GM23338 (cell line): ENCODE measurements at regions not wholly inside any gene's neighbourhood (a gene's known extent, or its start where the extent isn't known, plus 50 kb on each side); places are given as distances from the start of the nearest gene placed in this dataset.

Experiments
- ATAC-seq: fragments of 200-7000 bp; cut with Tn5 transposase; 3 replicates; pipeline ENCODE4 v1.9.1; 2020
- DNase-seq: peaks from one replicate; pipeline ENCODE4 v3.0.0-alpha.2; 2015; ENCODE audit warnings: low spot score
- H2AFZ ChIP-seq: fragments of 200-600 bp; sonication (generic); 2 replicates; pipeline ENCODE4 v1.8.0; 2016; ENCODE audit warnings: antibody characterized with exemption, mild to moderate bottlenecking, moderate library complexity
- H3F3A ChIP-seq: fragments of 200-600 bp; sonication (generic); replicated peaks from 2 replicates; pipeline ENCODE4 v1.8.0; 2017; ENCODE audit warnings: antibody characterized with exemption, mixed run types, low read depth
- H3K27ac ChIP-seq: fragments of 200-600 bp; sonication (generic); 2 replicates; pipeline ENCODE4 v1.6.1; 2016; ENCODE audit warnings: low read depth
- H3K27me3 ChIP-seq: fragments of 200-600 bp; sonication (generic); 2 replicates; pipeline ENCODE4 v1.8.0; 2016; ENCODE audit warnings: mild to moderate bottlenecking, mixed run types, moderate library complexity; ENCODE audit not compliant: insufficient read depth
- H3K36me3 ChIP-seq: fragments of 200-600 bp; sonication (generic); 2 replicates; pipeline ENCODE4 v1.8.0; 2016; ENCODE audit warnings: mild to moderate bottlenecking; ENCODE audit not compliant: insufficient read depth
- H3K4me1 ChIP-seq: fragments of 200-600 bp; sonication (generic); 2 replicates; pipeline ENCODE4 v1.8.0; 2016; ENCODE audit warnings: mild to moderate bottlenecking, moderate library complexity; ENCODE audit not compliant: insufficient read depth
- H3K4me2 ChIP-seq: fragments of 200-600 bp; sonication (generic); 2 replicates; pipeline ENCODE4 v1.7.1; 2017; ENCODE audit warnings: mixed run types
- H3K4me3 ChIP-seq: fragments of 200-600 bp; sonication (generic); 2 replicates; pipeline ENCODE4 v1.6.1; 2016; ENCODE audit warnings: mixed run types
- H3K79me2 ChIP-seq: fragments of 200-600 bp; sonication (generic); replicated peaks from 2 replicates; pipeline ENCODE4 v1.8.0; 2017; ENCODE audit warnings: mild to moderate bottlenecking; ENCODE audit not compliant: insufficient read depth
- H3K9me2 ChIP-seq: fragments of 200-600 bp; sonication (generic); 2 replicates; pipeline ENCODE4 v1.8.0; 2017; ENCODE audit not compliant: insufficient read depth
- H4K20me1 ChIP-seq: fragments of 200-600 bp; sonication (generic); replicated peaks from 2 replicates; pipeline ENCODE4 v1.8.0; 2017; ENCODE audit warnings: mild to moderate bottlenecking; ENCODE audit not compliant: insufficient read depth
- H3K27ac Mint-ChIP-seq: 2 replicates; pipeline ENCODE4 v1.8.0; 2020; ENCODE audit warnings: inconsistent platforms, mild to moderate bottlenecking, moderate library complexity, mixed read lengths
- H3K27me3 Mint-ChIP-seq: 3 replicates; pipeline ENCODE4 v1.8.0; 2022; ENCODE audit warnings: low read depth, mild to moderate bottlenecking, moderate library complexity, mixed read lengths, inconsistent platforms; ENCODE audit not compliant: insufficient read depth, poor library complexity
- H3K36me3 Mint-ChIP-seq: 3 replicates; pipeline ENCODE4 v1.8.0; 2021; ENCODE audit warnings: low read depth, mild to moderate bottlenecking, inconsistent platforms, moderate library complexity, mixed read lengths
- H3K4me1 Mint-ChIP-seq: 3 replicates; pipeline ENCODE4 v1.8.0; 2020; ENCODE audit warnings: mild to moderate bottlenecking, inconsistent platforms, mixed read lengths
- H3K4me3 Mint-ChIP-seq: 3 replicates; pipeline ENCODE4 v1.8.0; 2021; ENCODE audit warnings: moderate library complexity, mild to moderate bottlenecking, inconsistent platforms, mixed read lengths
- H3K9me3 Mint-ChIP-seq: 3 replicates; pipeline ENCODE4 v1.8.0; 2020; ENCODE audit warnings: moderate library complexity, mild to moderate bottlenecking, inconsistent platforms, mixed read lengths
- CREB1 ChIP-seq: fragments of 250-450 bp; sonication (Bioruptor Pico); IDR thresholded peaks from 2 replicates; pipeline ENCODE4 v1.5.0; 2020; ENCODE audit warnings: low read depth, mild to moderate bottlenecking, moderate library complexity
- EZH2 ChIP-seq: fragments of 200-600 bp; sonication (generic); IDR thresholded peaks from one replicate; pipeline ENCODE4 v1.8.0; 2017; ENCODE audit warnings: antibody characterized with exemption, mild to moderate bottlenecking, low read depth; ENCODE audit not compliant: unreplicated experiment
- EZH2phosphoT487 ChIP-seq: fragments of 200-600 bp; sonication (generic); IDR thresholded peaks from one replicate; pipeline ENCODE4 v1.8.1; 2018; ENCODE audit warnings: antibody characterized with exemption; ENCODE audit not compliant: unreplicated experiment
- JUNB ChIP-seq: IDR thresholded peaks from one replicate; pipeline ENCODE4 v1.6.1; 2016; ENCODE audit warnings: antibody characterized with exemption; ENCODE audit not compliant: unreplicated experiment
- NANOG ChIP-seq: IDR thresholded peaks from 2 replicates; pipeline ENCODE4 v1.6.1; 2016; ENCODE audit warnings: antibody characterized with exemption, borderline replicate concordance
- POLR2AphosphoS5 ChIP-seq: IDR thresholded peaks from 2 replicates; pipeline ENCODE4 v1.6.1; 2016; ENCODE audit warnings: antibody characterized with exemption, low read depth
- STAT1 ChIP-seq: IDR thresholded peaks from one replicate; pipeline ENCODE4 v1.6.1; 2016; ENCODE audit warnings: antibody characterized with exemption; ENCODE audit not compliant: unreplicated experiment
- ZNF114 ChIP-seq: fragments of 250-450 bp; sonication (Bioruptor Pico); IDR thresholded peaks from 2 replicates; pipeline ENCODE4 v1.5.0; 2020; ENCODE audit warnings: mild to moderate bottlenecking, moderate library complexity
- ZNF331 ChIP-seq: fragments of 250-450 bp; sonication (Bioruptor Pico); IDR thresholded peaks from 2 replicates; pipeline ENCODE4 v1.5.0; 2020; ENCODE audit warnings: low read depth, mild to moderate bottlenecking, moderate library complexity
- TF ChIP-seq, protein P1 (sequence below): IDR thresholded peaks from 2 replicates; pipeline ENCODE4 v1.6.1; 2016; ENCODE audit warnings: antibody characterized with exemption
- TF ChIP-seq, protein P2 (sequence below): IDR thresholded peaks from one replicate; pipeline ENCODE4 v1.6.1; 2018; ENCODE audit warnings: antibody characterized with exemption; ENCODE audit not compliant: unreplicated experiment
- TF ChIP-seq, protein P3 (sequence below): fragments of 250-450 bp; sonication (Bioruptor Pico); IDR thresholded peaks from 2 replicates; pipeline ENCODE4 v1.5.0; 2020; ENCODE audit warnings: mild to moderate bottlenecking, moderate library complexity
- TF ChIP-seq, protein P4 (sequence below), 2 experiments: fragments of 200-600 bp in 1 of 2; sonication (generic) in 1 of 2; conservative IDR thresholded peaks; 2 replicates each; pipeline versions ENCODE4 v1.5.1 to v1.6.1; 2016 to 2017; ENCODE audit warnings: antibody characterized with exemption in 2 of 2, low read depth in 2 of 2, mild to moderate bottlenecking in 2 of 2, moderate library complexity in 1 of 2

DNA sequence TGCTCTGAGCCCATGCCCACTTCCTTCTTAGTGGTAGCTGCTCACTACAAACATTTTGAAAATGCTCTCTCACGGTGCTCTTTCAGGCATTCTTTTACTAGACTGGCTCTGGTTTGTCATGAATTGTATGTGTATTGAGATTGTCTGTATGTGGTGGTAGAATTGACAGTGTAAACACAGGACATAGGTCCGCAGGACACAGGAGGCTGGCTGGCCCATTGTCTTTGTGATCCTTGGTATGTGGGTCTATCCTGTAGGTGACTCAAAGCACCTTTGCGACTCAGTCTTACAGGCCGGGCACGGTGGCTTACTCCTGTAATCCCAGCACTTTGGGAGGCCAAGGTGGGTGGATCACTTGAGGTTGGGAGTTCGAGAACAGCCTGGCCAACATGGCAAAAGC is 250.9 kb downstream of the C12orf75 start:
- Histone ChIP-seq H3F3A (no peaks in the 10 kb centered on the region), H2AFZ (no peak overlapping the region), H3K4me3 (no peak overlapping the region), H3K27ac (no peak overlapping the region), H3K36me3 (no peaks in the 10 kb centered on the region), H3K4me2 (no peak overlapping the region), H3K79me2 (no peaks in the 10 kb centered on the region), H4K20me1 (no peaks in the 10 kb centered on the region), H3K9me2 (no peaks in the 10 kb centered on the region), H3K4me1 (no peaks in the 10 kb centered on the region), H3K27me3 (no peaks in the 10 kb centered on the region)
- no peaks in the 10 kb centered on the region for H3K27me3 Mint-ChIP-seq
- no peak overlapping the region for H3K4me3 Mint-ChIP-seq
- TF ChIP-seq POLR2AphosphoS5 (no peak), EZH2phosphoT487 (no peak), CREB1 (CRISPR knock-in tag) (no peak), EZH2 (no peak), NANOG (no peak), JUNB (no peak), ZNF114 (CRISPR knock-in tag) (no peak), STAT1 (no peak), ZNF331 (CRISPR knock-in tag) (no peak)
- TF ChIP-seq, protein P1, sequence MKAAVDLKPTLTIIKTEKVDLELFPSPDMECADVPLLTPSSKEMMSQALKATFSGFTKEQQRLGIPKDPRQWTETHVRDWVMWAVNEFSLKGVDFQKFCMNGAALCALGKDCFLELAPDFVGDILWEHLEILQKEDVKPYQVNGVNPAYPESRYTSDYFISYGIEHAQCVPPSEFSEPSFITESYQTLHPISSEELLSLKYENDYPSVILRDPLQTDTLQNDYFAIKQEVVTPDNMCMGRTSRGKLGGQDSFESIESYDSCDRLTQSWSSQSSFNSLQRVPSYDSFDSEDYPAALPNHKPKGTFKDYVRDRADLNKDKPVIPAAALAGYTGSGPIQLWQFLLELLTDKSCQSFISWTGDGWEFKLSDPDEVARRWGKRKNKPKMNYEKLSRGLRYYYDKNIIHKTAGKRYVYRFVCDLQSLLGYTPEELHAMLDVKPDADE: no peak
- TF ChIP-seq, protein P2, sequence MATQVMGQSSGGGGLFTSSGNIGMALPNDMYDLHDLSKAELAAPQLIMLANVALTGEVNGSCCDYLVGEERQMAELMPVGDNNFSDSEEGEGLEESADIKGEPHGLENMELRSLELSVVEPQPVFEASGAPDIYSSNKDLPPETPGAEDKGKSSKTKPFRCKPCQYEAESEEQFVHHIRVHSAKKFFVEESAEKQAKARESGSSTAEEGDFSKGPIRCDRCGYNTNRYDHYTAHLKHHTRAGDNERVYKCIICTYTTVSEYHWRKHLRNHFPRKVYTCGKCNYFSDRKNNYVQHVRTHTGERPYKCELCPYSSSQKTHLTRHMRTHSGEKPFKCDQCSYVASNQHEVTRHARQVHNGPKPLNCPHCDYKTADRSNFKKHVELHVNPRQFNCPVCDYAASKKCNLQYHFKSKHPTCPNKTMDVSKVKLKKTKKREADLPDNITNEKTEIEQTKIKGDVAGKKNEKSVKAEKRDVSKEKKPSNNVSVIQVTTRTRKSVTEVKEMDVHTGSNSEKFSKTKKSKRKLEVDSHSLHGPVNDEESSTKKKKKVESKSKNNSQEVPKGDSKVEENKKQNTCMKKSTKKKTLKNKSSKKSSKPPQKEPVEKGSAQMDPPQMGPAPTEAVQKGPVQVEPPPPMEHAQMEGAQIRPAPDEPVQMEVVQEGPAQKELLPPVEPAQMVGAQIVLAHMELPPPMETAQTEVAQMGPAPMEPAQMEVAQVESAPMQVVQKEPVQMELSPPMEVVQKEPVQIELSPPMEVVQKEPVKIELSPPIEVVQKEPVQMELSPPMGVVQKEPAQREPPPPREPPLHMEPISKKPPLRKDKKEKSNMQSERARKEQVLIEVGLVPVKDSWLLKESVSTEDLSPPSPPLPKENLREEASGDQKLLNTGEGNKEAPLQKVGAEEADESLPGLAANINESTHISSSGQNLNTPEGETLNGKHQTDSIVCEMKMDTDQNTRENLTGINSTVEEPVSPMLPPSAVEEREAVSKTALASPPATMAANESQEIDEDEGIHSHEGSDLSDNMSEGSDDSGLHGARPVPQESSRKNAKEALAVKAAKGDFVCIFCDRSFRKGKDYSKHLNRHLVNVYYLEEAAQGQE: no peak
- TF ChIP-seq, protein P3, sequence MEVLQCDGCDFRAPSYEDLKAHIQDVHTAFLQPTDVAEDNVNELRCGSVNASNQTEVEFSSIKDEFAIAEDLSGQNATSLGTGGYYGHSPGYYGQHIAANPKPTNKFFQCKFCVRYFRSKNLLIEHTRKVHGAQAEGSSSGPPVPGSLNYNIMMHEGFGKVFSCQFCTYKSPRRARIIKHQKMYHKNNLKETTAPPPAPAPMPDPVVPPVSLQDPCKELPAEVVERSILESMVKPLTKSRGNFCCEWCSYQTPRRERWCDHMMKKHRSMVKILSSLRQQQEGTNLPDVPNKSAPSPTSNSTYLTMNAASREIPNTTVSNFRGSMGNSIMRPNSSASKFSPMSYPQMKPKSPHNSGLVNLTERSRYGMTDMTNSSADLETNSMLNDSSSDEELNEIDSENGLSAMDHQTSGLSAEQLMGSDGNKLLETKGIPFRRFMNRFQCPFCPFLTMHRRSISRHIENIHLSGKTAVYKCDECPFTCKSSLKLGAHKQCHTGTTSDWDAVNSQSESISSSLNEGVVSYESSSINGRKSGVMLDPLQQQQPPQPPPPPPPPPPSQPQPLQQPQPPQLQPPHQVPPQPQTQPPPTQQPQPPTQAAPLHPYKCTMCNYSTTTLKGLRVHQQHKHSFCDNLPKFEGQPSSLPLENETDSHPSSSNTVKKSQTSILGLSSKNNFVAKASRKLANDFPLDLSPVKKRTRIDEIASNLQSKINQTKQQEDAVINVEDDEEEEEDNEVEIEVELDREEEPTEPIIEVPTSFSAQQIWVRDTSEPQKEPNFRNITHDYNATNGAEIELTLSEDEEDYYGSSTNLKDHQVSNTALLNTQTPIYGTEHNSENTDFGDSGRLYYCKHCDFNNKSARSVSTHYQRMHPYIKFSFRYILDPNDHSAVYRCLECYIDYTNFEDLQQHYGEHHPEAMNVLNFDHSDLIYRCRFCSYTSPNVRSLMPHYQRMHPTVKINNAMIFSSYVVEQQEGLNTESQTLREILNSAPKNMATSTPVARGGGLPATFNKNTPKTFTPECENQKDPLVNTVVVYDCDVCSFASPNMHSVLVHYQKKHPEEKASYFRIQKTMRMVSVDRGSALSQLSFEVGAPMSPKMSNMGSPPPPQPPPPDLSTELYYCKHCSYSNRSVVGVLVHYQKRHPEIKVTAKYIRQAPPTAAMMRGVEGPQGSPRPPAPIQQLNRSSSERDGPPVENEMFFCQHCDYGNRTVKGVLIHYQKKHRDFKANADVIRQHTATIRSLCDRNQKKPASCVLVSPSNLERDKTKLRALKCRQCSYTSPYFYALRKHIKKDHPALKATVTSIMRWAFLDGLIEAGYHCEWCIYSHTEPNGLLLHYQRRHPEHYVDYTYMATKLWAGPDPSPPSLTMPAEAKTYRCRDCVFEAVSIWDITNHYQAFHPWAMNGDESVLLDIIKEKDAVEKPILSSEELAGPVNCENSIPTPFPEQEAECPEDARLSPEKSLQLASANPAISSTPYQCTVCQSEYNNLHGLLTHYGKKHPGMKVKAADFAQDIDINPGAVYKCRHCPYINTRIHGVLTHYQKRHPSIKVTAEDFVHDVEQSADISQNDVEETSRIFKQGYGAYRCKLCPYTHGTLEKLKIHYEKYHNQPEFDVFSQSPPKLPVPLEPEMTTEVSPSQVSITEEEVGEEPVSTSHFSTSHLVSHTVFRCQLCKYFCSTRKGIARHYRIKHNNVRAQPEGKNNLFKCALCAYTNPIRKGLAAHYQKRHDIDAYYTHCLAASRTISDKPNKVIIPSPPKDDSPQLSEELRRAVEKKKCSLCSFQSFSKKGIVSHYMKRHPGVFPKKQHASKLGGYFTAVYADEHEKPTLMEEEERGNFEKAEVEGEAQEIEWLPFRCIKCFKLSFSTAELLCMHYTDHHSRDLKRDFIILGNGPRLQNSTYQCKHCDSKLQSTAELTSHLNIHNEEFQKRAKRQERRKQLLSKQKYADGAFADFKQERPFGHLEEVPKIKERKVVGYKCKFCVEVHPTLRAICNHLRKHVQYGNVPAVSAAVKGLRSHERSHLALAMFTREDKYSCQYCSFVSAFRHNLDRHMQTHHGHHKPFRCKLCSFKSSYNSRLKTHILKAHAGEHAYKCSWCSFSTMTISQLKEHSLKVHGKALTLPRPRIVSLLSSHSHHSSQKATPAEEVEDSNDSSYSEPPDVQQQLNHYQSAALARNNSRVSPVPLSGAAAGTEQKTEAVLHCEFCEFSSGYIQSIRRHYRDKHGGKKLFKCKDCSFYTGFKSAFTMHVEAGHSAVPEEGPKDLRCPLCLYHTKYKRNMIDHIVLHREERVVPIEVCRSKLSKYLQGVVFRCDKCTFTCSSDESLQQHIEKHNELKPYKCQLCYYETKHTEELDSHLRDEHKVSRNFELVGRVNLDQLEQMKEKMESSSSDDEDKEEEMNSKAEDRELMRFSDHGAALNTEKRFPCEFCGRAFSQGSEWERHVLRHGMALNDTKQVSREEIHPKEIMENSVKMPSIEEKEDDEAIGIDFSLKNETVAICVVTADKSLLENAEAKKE: no peak
- TF ChIP-seq, protein P4, sequence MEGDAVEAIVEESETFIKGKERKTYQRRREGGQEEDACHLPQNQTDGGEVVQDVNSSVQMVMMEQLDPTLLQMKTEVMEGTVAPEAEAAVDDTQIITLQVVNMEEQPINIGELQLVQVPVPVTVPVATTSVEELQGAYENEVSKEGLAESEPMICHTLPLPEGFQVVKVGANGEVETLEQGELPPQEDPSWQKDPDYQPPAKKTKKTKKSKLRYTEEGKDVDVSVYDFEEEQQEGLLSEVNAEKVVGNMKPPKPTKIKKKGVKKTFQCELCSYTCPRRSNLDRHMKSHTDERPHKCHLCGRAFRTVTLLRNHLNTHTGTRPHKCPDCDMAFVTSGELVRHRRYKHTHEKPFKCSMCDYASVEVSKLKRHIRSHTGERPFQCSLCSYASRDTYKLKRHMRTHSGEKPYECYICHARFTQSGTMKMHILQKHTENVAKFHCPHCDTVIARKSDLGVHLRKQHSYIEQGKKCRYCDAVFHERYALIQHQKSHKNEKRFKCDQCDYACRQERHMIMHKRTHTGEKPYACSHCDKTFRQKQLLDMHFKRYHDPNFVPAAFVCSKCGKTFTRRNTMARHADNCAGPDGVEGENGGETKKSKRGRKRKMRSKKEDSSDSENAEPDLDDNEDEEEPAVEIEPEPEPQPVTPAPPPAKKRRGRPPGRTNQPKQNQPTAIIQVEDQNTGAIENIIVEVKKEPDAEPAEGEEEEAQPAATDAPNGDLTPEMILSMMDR (conservative IDR thresholded peaks at IDR 0.05; ENCODE audit: low read depth in 2 of 2): no peak
- no peaks in the 10 kb centered on the region for H3K9me3 Mint-ChIP-seq
- no peaks in the 10 kb centered on the region; the same call in 2 of the 3 replicates for H3K36me3 Mint-ChIP-seq
- ATAC-seq (no peak), DNase-seq (no peak)
- no peak overlapping the region for H3K27ac Mint-ChIP-seq
- no peaks in the 10 kb centered on the region for H3K4me1 Mint-ChIP-seq
